Fibroblast of gingiva (primary cell): ENCODE measurements at regions not wholly inside any gene's neighbourhood (a gene's known extent, or its start where the extent isn't known, plus 50 kb on each side); places are given as distances from the start of the nearest gene placed in this dataset.
"Not testable (repeated sequence)": the region's sequence is repeated elsewhere in the genome, so short reads cannot be mapped to it uniquely, and the experiment has no call there.

Experiments
- DNase-seq: peaks from one replicate; pipeline ENCODE4 v3.0.0-alpha.2; 2011; ENCODE audit warnings: low read depth

- DNase-seq: no peak
These were observed 277.9 kb upstream of the ANKRD50 start for GRCh38 chr4:124990398-124990797.

GRCh38 chr4:124980276-124980752 is 267.8 kb upstream of the ANKRD50 start:
- no peak for DNase-seq

GRCh38 chr4:124978536-124978935 is 266.0 kb upstream of the ANKRD50 start:
- not testable (repeated sequence) for DNase-seq

GRCh38 chr4:124977045-124977444 is 264.5 kb upstream of the ANKRD50 start:
- no peak for DNase-seq

GRCh38 chr4:124974152-124974551 is 261.6 kb upstream of the ANKRD50 start:
- no peak for DNase-seq

GRCh38 chr4:124973716-124974115 is 261.2 kb upstream of the ANKRD50 start:
- no peak for DNase-seq

- peak; percentile 51 for DNase-seq
These were observed 257.5 kb upstream of the ANKRD50 start for GRCh38 chr4:124970011-124970410.

- DNase-seq: no peak
These were observed 253.0 kb upstream of the ANKRD50 start for GRCh38 chr4:124965497-124965891.

- no peak for DNase-seq
These were observed 252.4 kb upstream of the ANKRD50 start for GRCh38 chr4:124964852-124965496.

- no peak for DNase-seq
These were observed 251.7 kb upstream of the ANKRD50 start for GRCh38 chr4:124964251-124964650.

- DNase-seq: no peak
These were observed 248.7 kb upstream of the ANKRD50 start for GRCh38 chr4:124961138-124961750.

GRCh38 chr4:124958847-124959246 is 246.3 kb upstream of the ANKRD50 start:
- DNase-seq: no peak

GRCh38 chr4:124955476-124955875 is 242.9 kb upstream of the ANKRD50 start:
- DNase-seq: no peak

GRCh38 chr4:124954046-124954445 is 241.5 kb upstream of the ANKRD50 start:
- no peak for DNase-seq

- DNase-seq: no peak
These were observed 241.0 kb upstream of the ANKRD50 start for GRCh38 chr4:124953486-124953885.

GRCh38 chr4:124953061-124953460 is 240.5 kb upstream of the ANKRD50 start:
- peak; percentile 86 for DNase-seq

GRCh38 chr4:124952601-124953000 is 240.1 kb upstream of the ANKRD50 start:
- DNase-seq: no peak

- peak; percentile 25 for DNase-seq
These were observed 236.6 kb upstream of the ANKRD50 start for GRCh38 chr4:124948976-124949597.

GRCh38 chr4:124947622-124948265 is 235.2 kb upstream of the ANKRD50 start:
- no peak for DNase-seq

- no peak for DNase-seq
These were observed 234.2 kb upstream of the ANKRD50 start for GRCh38 chr4:124946696-124947095.

- DNase-seq: no peak
These were observed 232.9 kb upstream of the ANKRD50 start for GRCh38 chr4:124945422-124945821.

- no peak for DNase-seq
These were observed 231.4 kb upstream of the ANKRD50 start for GRCh38 chr4:124943938-124944337.
